Bronchial epithelial cell (primary cell): ENCODE measurements at regions not wholly inside any gene's neighbourhood (a gene's known extent, or its start where the extent isn't known, plus 50 kb on each side); places are given as distances from the start of the nearest gene placed in this dataset.

Source experiments
- DNase-seq: peaks from one replicate; pipeline ENCODE4 v3.0.0-alpha.2; 2010; ENCODE audit warnings: low read depth
- FAIRE-seq: peaks from 2 replicates; lab custom pipeline; 2011; peaks lifted over from hg19 to GRCh38; lab: Jason Lieb, UNC
- H3K27me3 ChIP-seq: 2 replicates; pipeline ENCODE4 v1.5.1; 2011; ENCODE audit warnings: low read length; ENCODE audit not compliant: control insufficient read depth, insufficient read depth
- H3K36me3 ChIP-seq: 2 replicates; pipeline ENCODE4 v1.5.1; 2011; ENCODE audit warnings: low read length; ENCODE audit not compliant: control insufficient read depth, insufficient read depth
- H3K4me3 ChIP-seq: 2 replicates; pipeline ENCODE4 v1.5.1; 2011; ENCODE audit warnings: mild to moderate bottlenecking, low read depth, low read length, control low read depth
- CTCF ChIP-seq: IDR thresholded peaks from 2 replicates; pipeline ENCODE4 v1.5.1; 2011; ENCODE audit warnings: mild to moderate bottlenecking, moderate library complexity, low read length, control low read depth, inconsistent platforms; ENCODE audit not compliant: insufficient read depth, severe bottlenecking

DNA sequence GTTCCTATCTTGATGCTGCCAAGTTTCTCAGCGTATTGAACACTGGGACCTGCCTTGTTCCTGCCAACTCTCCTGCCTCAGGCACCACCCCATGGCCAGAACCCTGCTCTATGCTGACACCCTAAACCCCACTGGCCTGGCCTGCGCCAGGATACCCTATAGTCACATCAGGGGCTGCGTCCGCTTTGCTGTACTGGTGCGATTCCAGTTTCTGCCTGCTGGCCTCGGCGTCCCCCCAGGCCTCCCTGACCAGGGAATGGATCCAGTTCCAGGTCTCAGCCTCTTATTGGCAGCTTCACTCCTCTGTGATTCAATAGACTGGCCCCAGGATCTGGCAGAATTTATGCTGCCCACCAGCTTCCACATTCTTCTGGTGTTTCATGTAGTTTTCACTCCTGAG is 55.0 kb downstream of the GPR6 start:
- no peak overlapping the region for H3K4me3 ChIP-seq
- DNase-seq (no peak), FAIRE-seq (no peak)
- no peak for TF ChIP-seq CTCF
- H3K27me3 ChIP-seq, result peaks cover 3% of the 10 kb centered on the region
- H3K36me3 ChIP-seq, result no peaks in the 10 kb centered on the region

GRCh38 chr6:110033749-110034666 is 55.9 kb downstream of the GPR6 start:
- Histone ChIP-seq H3K36me3 (no peaks in the 10 kb centered on the region), H3K4me3 (no peak overlapping the region), H3K27me3 (peaks cover 3% of the 10 kb centered on the region)
- no peak for FAIRE-seq
- no peak for TF ChIP-seq CTCF
- no peak for DNase-seq

DNA sequence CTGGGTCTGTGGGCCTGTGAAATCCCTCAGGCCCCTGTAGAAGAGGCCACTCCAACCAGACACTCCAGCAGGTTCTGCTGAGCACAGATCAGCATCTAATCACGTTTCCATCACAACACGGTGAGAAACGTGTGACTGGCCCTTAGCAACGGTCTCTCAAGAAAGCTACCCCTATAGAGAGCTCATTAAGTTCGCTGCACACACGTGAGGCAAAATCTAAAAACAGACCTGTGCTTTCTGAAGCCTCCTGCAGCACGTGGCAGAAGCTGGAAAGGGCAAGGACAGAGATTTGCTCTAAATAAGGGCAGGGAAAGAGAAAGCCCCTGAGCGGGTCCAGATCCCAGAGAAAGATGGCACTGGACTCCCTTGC is 56.5 kb downstream of the GPR6 start:
- Histone ChIP-seq H3K4me3 (no peak overlapping the region), H3K27me3 (peaks cover 3% of the 10 kb centered on the region), H3K36me3 (no peaks in the 10 kb centered on the region)
- DNase-seq (no peak), FAIRE-seq (peak; percentile 79)
- TF ChIP-seq CTCF, result no peak

DNA sequence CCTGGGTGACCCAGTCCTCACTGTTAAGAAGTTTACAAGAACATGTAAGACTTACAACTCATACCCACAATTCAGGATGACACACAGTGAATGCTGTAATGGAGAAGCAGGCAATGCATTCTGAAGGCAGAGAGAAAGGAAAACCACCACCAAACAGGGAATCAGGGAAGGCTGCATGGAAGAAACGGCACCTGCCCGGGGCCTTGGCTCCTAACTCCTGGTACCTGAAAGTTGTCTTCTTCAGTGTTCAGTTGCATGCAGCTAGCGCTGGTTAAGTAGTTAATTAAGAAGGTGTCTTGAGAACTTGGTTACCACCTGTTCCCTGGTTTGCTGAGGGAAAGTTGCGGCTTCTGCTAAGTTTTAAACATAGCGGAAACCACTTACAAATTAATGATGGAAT is 57.2 kb downstream of the GPR6 start:
- H3K4me3 ChIP-seq, result no peak overlapping the region
- TF ChIP-seq CTCF, result no peak
- peaks cover 3% of the 10 kb centered on the region for H3K27me3 ChIP-seq
- DNase-seq (no peak), FAIRE-seq (no peak)
- H3K36me3 ChIP-seq, result no peaks in the 10 kb centered on the region

GRCh38 chr6:110036408-110037302 is 58.5 kb downstream of the GPR6 start:
- no peak for TF ChIP-seq CTCF
- Histone ChIP-seq H3K27me3 (peaks cover 3% of the 10 kb centered on the region), H3K4me3 (no peak overlapping the region), H3K36me3 (no peaks in the 10 kb centered on the region)
- FAIRE-seq (no peak), DNase-seq (no peak)
